ENCODE measurements at regions not wholly inside any gene's neighbourhood (a gene's known extent, or its start where the extent isn't known, plus 50 kb on each side); places are given as distances from the start of the nearest gene placed in this dataset.

DNA sequence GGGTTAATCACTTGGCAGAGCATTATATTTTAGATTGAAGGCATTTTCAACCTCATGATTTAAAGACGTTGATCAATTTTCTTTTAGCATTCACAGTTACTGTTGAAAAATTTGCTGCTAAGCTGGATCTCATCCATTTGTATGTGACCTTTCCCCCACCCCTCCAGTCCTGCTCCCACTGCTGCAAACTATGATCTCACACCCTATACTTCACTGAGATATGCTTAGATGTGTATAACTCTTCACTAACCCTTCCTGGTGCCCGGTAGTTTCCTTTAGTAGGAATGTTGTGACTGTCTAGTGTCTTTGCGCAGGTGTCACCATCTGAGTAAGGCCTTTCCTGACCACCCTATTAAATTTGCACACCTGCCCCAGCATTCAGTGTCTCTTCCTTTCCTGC, 67.0 kb upstream of the C1orf21 start:
- TF ChIP-seq ZFP3 (CRISPR knock-in tag; IDR thresholded peaks at IDR 0.05): no peak
- TF ChIP-seq PPARA (CRISPR knock-in tag; IDR thresholded peaks at IDR 0.05; ENCODE audit: borderline replicate concordance): no peak
- TF ChIP-seq OSR1 (CRISPR knock-in tag; IDR thresholded peaks at IDR 0.05): no peak
- no peak for TF ChIP-seq BACH2 (CRISPR knock-in tag; IDR thresholded peaks at IDR 0.05; ENCODE audit: borderline replicate concordance)
- no peak for TF ChIP-seq RARB (CRISPR knock-in tag; IDR thresholded peaks at IDR 0.05)
- TF ChIP-seq, protein P1, sequence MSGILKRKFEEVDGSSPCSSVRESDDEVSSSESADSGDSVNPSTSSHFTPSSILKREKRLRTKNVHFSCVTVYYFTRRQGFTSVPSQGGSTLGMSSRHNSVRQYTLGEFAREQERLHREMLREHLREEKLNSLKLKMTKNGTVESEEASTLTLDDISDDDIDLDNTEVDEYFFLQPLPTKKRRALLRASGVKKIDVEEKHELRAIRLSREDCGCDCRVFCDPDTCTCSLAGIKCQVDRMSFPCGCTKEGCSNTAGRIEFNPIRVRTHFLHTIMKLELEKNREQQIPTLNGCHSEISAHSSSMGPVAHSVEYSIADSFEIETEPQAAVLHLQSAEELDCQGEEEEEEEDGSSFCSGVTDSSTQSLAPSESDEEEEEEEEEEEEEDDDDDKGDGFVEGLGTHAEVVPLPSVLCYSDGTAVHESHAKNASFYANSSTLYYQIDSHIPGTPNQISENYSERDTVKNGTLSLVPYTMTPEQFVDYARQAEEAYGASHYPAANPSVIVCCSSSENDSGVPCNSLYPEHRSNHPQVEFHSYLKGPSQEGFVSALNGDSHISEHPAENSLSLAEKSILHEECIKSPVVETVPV (CRISPR knock-in tag; IDR thresholded peaks at IDR 0.05): no peak
- TF ChIP-seq CSDC2 (CRISPR knock-in tag; IDR thresholded peaks at IDR 0.05): no peak
- TF ChIP-seq ESRRG (CRISPR knock-in tag; IDR thresholded peaks at IDR 0.05): no peak
- ATAC-seq: no peak

DNA sequence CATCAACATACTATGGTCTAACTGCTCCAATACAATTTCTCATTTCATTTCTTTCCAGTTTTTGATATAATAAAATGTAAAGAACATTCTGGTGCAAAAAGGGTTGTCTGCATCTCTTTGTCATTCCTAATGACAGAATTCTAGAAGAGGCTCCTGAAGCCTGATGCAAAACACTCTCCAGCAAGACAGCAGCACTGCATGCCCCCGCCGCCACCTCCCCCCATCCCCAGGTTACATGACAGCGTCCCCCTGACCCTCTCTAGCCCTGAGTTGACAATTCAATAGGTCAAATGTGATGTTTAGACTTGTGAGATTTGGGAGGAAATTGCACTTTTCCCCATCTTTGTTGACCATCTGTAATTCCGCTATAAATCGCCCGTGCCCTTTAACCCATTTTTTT, 64.6 kb upstream of the C1orf21 start:
- no peak for ATAC-seq
- no peak for TF ChIP-seq TOX (CRISPR knock-in tag; IDR thresholded peaks at IDR 0.05; ENCODE audit: borderline replicate concordance)
- no peak for TF ChIP-seq ESRRG (CRISPR knock-in tag; IDR thresholded peaks at IDR 0.05)
- no peak for TF ChIP-seq ZNF70 (CRISPR knock-in tag; IDR thresholded peaks at IDR 0.05)
- no peak for TF ChIP-seq CSDC2 (CRISPR knock-in tag; IDR thresholded peaks at IDR 0.05)
- no peak for TF ChIP-seq BACH2 (CRISPR knock-in tag; IDR thresholded peaks at IDR 0.05; ENCODE audit: borderline replicate concordance)
- TF ChIP-seq, protein P2, sequence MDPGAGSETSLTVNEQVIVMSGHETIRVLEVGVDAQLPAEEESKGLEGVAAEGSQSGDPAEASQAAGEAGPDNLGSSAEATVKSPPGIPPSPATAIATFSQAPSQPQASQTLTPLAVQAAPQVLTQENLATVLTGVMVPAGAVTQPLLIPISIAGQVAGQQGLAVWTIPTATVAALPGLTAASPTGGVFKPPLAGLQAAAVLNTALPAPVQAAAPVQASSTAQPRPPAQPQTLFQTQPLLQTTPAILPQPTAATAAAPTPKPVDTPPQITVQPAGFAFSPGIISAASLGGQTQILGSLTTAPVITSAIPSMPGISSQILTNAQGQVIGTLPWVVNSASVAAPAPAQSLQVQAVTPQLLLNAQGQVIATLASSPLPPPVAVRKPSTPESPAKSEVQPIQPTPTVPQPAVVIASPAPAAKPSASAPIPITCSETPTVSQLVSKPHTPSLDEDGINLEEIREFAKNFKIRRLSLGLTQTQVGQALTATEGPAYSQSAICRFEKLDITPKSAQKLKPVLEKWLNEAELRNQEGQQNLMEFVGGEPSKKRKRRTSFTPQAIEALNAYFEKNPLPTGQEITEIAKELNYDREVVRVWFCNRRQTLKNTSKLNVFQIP (CRISPR knock-in tag; IDR thresholded peaks at IDR 0.05; ENCODE audit: borderline replicate concordance, low read depth): no peak
- TF ChIP-seq, protein P3, sequence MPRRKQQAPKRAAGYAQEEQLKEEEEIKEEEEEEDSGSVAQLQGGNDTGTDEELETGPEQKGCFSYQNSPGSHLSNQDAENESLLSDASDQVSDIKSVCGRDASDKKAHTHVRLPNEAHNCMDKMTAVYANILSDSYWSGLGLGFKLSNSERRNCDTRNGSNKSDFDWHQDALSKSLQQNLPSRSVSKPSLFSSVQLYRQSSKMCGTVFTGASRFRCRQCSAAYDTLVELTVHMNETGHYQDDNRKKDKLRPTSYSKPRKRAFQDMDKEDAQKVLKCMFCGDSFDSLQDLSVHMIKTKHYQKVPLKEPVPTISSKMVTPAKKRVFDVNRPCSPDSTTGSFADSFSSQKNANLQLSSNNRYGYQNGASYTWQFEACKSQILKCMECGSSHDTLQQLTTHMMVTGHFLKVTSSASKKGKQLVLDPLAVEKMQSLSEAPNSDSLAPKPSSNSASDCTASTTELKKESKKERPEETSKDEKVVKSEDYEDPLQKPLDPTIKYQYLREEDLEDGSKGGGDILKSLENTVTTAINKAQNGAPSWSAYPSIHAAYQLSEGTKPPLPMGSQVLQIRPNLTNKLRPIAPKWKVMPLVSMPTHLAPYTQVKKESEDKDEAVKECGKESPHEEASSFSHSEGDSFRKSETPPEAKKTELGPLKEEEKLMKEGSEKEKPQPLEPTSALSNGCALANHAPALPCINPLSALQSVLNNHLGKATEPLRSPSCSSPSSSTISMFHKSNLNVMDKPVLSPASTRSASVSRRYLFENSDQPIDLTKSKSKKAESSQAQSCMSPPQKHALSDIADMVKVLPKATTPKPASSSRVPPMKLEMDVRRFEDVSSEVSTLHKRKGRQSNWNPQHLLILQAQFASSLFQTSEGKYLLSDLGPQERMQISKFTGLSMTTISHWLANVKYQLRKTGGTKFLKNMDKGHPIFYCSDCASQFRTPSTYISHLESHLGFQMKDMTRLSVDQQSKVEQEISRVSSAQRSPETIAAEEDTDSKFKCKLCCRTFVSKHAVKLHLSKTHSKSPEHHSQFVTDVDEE (CRISPR knock-in tag; IDR thresholded peaks at IDR 0.05): no peak
- TF ChIP-seq, protein P1 (CRISPR knock-in tag; IDR thresholded peaks at IDR 0.05): no peak
- TF ChIP-seq CREB5 (CRISPR knock-in tag; IDR thresholded peaks at IDR 0.05; ENCODE audit: low read depth): no peak
- no peak for TF ChIP-seq ISL1 (CRISPR knock-in tag; IDR thresholded peaks at IDR 0.05)

GRCh38 chr1:184324972-184325371, 61.9 kb upstream of the C1orf21 start:
- ATAC-seq: no peak

DNA sequence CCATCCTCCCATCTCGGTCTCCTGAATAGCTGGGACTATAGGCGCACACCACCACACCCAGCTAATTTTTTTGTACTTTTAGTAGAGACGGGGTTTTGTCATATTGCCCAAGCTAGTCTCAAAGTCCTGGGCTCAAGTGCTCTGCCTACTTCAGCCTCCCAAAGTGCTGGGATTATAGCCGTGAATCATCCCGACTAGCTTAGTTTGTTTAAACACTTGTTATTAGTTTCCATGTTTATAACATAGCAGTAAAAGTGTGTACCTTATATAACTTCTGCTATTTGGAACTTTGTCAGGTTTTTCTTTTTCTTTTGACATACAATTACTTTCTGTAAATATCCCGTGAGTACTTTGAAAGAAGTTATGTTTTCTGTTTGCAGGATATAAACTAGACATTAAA, 60.6 kb upstream of the C1orf21 start:
- TF ChIP-seq TCF4 (CRISPR knock-in tag; IDR thresholded peaks at IDR 0.05; ENCODE audit: borderline replicate concordance) (no peak), PPARA (CRISPR knock-in tag; IDR thresholded peaks at IDR 0.05; ENCODE audit: borderline replicate concordance) (no peak), ARNTL (CRISPR knock-in tag; IDR thresholded peaks at IDR 0.05; ENCODE audit: borderline replicate concordance, low read depth) (no peak), OSR1 (CRISPR knock-in tag; IDR thresholded peaks at IDR 0.05) (no peak)
- TF ChIP-seq, protein P2 (CRISPR knock-in tag; IDR thresholded peaks at IDR 0.05; ENCODE audit: borderline replicate concordance, low read depth): no peak
- ATAC-seq: no peak

More at GRCh38 chr1:184324972-184325371, 61.9 kb upstream of the C1orf21 start:
- TF ChIP-seq ZNF565 (CRISPR knock-in tag; conservative IDR thresholded peaks at IDR 0.05; ENCODE audit: low read depth) (no peak), TCF4 (CRISPR knock-in tag; IDR thresholded peaks at IDR 0.05; ENCODE audit: borderline replicate concordance) (no peak), OSR1 (CRISPR knock-in tag; IDR thresholded peaks at IDR 0.05) (no peak)

Measured in SK-N-SH treated with all-trans-retinoic acid at 6 μM for 48 hours (cell line).